ENCODE measurements at regions not wholly inside any gene's neighbourhood (a gene's known extent, or its start where the extent isn't known, plus 50 kb on each side); places are given as distances from the start of the nearest gene placed in this dataset.

DNA sequence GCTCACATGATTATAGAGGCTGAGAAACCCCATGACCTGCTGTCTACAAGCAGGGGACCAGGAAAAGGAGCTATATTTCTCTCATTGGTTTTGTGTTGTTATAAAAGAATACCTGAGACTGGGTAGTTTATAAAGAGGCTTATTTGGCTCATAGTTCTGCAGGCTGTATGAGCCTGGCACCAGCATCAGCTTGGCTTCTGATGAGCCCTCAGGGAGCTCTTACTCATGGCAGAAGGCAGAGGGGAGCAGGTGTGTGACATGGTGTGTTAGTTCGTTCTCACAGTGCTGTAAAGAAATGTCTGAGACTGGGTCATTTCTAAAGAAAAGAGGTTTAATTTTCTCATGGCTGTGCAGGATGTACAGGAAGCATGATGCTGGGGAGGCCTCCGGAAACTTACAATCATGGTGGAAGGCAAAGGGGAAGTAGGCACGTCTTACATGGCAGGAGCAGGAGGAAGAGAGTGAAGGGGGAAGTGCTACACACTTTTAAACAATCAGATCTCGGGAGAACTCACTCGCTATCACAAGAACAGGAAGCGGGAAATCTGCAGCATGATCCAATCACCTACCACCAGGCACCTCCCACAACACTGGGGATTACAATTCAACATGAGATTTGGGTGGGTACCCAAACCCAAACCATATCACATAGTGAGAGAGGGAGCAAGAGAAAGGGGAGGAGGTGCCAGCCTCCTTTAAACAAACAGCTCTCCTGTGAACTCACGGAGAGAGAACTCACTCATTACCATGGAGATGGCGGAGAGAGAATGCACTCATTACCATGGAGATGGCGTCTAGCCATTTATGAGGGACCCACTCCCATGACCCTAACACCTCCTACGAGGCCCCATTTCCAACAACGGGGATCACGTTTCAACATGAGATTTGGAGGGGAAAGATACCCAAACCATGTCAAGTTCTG lies 133.4 kb downstream of the JCAD start:
- H3K4me3 ChIP-seq (ENCODE audit: low read depth, low read length) = no peak overlapping the region
- TF ChIP-seq CTCF (IDR thresholded peaks at IDR 0.05; ENCODE audit: insufficient read depth in 1 of 2, low read depth in 1 of 2, low read length in 1 of 2, severe bottlenecking in 1 of 2, unreplicated experiment in 1 of 2) = no peak
- no TSS peak for BruUV-seq (replicated peaks)
- Mint-ChIP-seq H3K27me3 (ENCODE audit: insufficient read depth, unreplicated experiment) (no peaks in the 10 kb centered on the region), H3K9me3 (ENCODE audit: unreplicated experiment) (peaks cover 33% of the 10 kb centered on the region), H3K27ac (ENCODE audit: unreplicated experiment) (peak overlapping the region; percentile 55), H3K36me3 (ENCODE audit: insufficient read depth, unreplicated experiment) (no peaks in the 10 kb centered on the region), H3K4me1 (ENCODE audit: low read depth, unreplicated experiment) (peaks cover 37% of the 10 kb centered on the region), H3K4me3 (ENCODE audit: unreplicated experiment) (no peak overlapping the region)
- ChIA-PET POLR2A (no interaction called here), CTCF (interaction anchor here (0.6 kb wide), 1 partner anchor 22 kb away, joined by 3 read pairs; no protein-coding TSS in a partner anchor)
- H3K4me1 ChIP-seq = peaks cover 23% of the 10 kb centered on the region
- DNase-seq = no peak
- intact Hi-C loops (cut with micrococcal nuclease; ENCODE audit: unreplicated experiment) = loop anchor here (1.0 kb wide), 1 partner anchor 76 kb away; no protein-coding TSS in a partner anchor
- H3K9me3 ChIP-seq = no peaks in the 10 kb centered on the region; the same call in 1 of the 2 replicates
- no peaks in the 10 kb centered on the region for H3K36me3 ChIP-seq (ENCODE audit: control insufficient read depth, insufficient read depth, low read length)
- no peaks in the 10 kb centered on the region for H3K27me3 ChIP-seq (replicated peaks; ENCODE audit: control insufficient read depth, insufficient read depth, low read length)

GRCh38 chr10:29924436-29924835 lies 134.9 kb downstream of the JCAD start:
- intact Hi-C loops (cut with micrococcal nuclease; ENCODE audit: unreplicated experiment) = no loop called here
- no peaks in the 10 kb centered on the region for H3K9me3 ChIP-seq

More at GRCh38 chr10:29924436-29924835, 134.9 kb downstream of the JCAD start:
- Mint-ChIP-seq H3K27me3 (ENCODE audit: insufficient read depth, unreplicated experiment) (no peaks in the 10 kb centered on the region), H3K27ac (ENCODE audit: unreplicated experiment) (no peak overlapping the region), H3K4me1 (ENCODE audit: low read depth, unreplicated experiment) (peaks cover 37% of the 10 kb centered on the region), H3K9me3 (ENCODE audit: unreplicated experiment) (peaks cover 31% of the 10 kb centered on the region), H3K4me3 (ENCODE audit: unreplicated experiment) (no peak overlapping the region), H3K36me3 (ENCODE audit: insufficient read depth, unreplicated experiment) (no peaks in the 10 kb centered on the region)
- DNase-seq = no peak
- CTCF ChIA-PET = no interaction called here
- TF ChIP-seq CTCF (IDR thresholded peaks at IDR 0.05; ENCODE audit: insufficient read depth in 1 of 2, low read depth in 1 of 2, low read length in 1 of 2, severe bottlenecking in 1 of 2, unreplicated experiment in 1 of 2) = no peak
- no peaks in the 10 kb centered on the region for H3K36me3 ChIP-seq (ENCODE audit: control insufficient read depth, insufficient read depth, low read length)
- peaks cover 23% of the 10 kb centered on the region for H3K4me1 ChIP-seq
- no TSS peak for BruUV-seq (replicated peaks)
- POLR2A ChIA-PET = no interaction called here
- no peaks in the 10 kb centered on the region for H3K27me3 ChIP-seq (replicated peaks; ENCODE audit: control insufficient read depth, insufficient read depth, low read length)
- H3K4me3 ChIP-seq (ENCODE audit: low read depth, low read length) = no peak overlapping the region

Measured in Caco-2 (cell line).